ENCODE measurements at regions not wholly inside any gene's neighbourhood (a gene's known extent, or its start where the extent isn't known, plus 50 kb on each side); places are given as distances from the start of the nearest gene placed in this dataset.

GRCh38 chr4:14877246-14878225, 124.7 kb upstream of the CPEB2 start:
- DNase-seq (ENCODE audit: low spot score), result no peak
- no peaks in the 10 kb centered on the region for H3K9me3 ChIP-seq
- ATAC-seq (ENCODE audit: insufficient number of reproducible peaks, low FRiP score, low read depth), result no peak
- H3K27me3 ChIP-seq (replicated peaks; ENCODE audit: insufficient read depth), result no peaks in the 10 kb centered on the region
- no peaks in the 10 kb centered on the region for H3K36me3 ChIP-seq
- no peak overlapping the region for H3K27ac ChIP-seq
- no peak for TF ChIP-seq CTCF (IDR thresholded peaks at IDR 0.05)
- peaks cover 9 to 11% of the 10 kb centered on the region in 2 donors for H3K4me1 ChIP-seq (ENCODE audit: control insufficient read depth in 1 of 2, low read depth in 2 of 2)
- H3K4me3 ChIP-seq, result no peak overlapping the region

DNA sequence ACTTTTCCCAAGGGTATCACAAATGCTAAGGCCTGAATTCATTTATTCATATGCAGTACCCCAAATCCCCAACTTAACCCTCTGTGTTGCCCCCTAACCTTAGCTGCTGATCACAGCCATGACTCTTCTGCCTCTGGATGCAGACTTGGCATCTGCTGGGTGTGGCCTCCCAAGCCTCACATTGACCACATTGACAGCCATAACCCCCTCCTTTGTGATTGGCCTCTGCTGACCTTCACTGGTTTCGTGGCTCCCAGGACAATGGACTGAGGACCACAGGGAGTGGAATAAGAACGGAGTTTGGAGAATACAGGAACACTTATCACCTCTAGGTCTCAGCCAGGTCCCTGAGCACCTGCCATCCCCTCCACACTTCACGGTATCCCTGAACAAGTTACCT, 123.6 kb upstream of the CPEB2 start:
- Histone ChIP-seq H3K4me1 (ENCODE audit: control insufficient read depth in 1 of 2, low read depth in 2 of 2) (peaks cover 9 to 11% of the 10 kb centered on the region in 2 donors), H3K4me3 (no peak overlapping the region), H3K36me3 (no peaks in the 10 kb centered on the region), H3K27me3 (replicated peaks; ENCODE audit: insufficient read depth) (no peaks in the 10 kb centered on the region), H3K9me3 (no peaks in the 10 kb centered on the region), H3K27ac (no peak overlapping the region)
- no peak for TF ChIP-seq CTCF (IDR thresholded peaks at IDR 0.05)
- ATAC-seq (ENCODE audit: insufficient number of reproducible peaks, low FRiP score, low read depth) (no peak), DNase-seq (ENCODE audit: low spot score) (no peak)

DNA sequence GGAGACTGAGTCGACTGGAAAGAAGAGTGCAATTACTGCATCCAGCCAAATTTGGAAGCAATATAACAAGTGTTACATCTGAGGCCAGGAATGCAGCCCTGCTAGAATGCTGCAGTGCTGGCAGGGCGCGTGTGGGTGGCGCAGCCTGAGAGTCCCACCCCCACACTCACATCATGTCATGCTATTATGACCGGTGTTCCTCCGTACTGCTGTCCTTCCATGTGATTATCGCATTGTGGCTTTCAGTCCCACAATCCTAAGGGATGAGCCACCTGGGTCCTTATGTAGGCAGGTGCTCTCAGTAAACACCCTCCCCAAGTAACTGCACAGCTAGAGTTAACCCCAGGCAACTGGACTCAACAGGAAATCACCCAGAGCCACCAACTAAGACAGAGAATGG, 122.6 kb upstream of the CPEB2 start:
- Histone ChIP-seq H3K4me3 (no peak overlapping the region), H3K9me3 (no peaks in the 10 kb centered on the region), H3K27me3 (replicated peaks; ENCODE audit: insufficient read depth) (no peaks in the 10 kb centered on the region), H3K36me3 (no peaks in the 10 kb centered on the region), H3K4me1 (ENCODE audit: control insufficient read depth in 1 of 2, low read depth in 2 of 2) (peaks cover 9 to 11% of the 10 kb centered on the region in 2 donors), H3K27ac (no peak overlapping the region)
- no peak for DNase-seq (ENCODE audit: low spot score)
- ATAC-seq (ENCODE audit: insufficient number of reproducible peaks, low FRiP score, low read depth), result no peak
- no peak for TF ChIP-seq CTCF (IDR thresholded peaks at IDR 0.05)

GRCh38 chr4:14880805-14881204, 121.5 kb upstream of the CPEB2 start:
- Histone ChIP-seq H3K27me3 (replicated peaks; ENCODE audit: insufficient read depth) (no peaks in the 10 kb centered on the region), H3K27ac (no peak overlapping the region), H3K36me3 (no peaks in the 10 kb centered on the region), H3K4me1 (ENCODE audit: control insufficient read depth in 1 of 2, low read depth in 2 of 2) (peaks cover 9 to 11% of the 10 kb centered on the region in 2 donors), H3K4me3 (no peak overlapping the region), H3K9me3 (no peaks in the 10 kb centered on the region)
- DNase-seq (ENCODE audit: low spot score), result no peak
- ATAC-seq (ENCODE audit: insufficient number of reproducible peaks, low FRiP score, low read depth), result no peak
- TF ChIP-seq CTCF (IDR thresholded peaks at IDR 0.05), result no peak

DNA sequence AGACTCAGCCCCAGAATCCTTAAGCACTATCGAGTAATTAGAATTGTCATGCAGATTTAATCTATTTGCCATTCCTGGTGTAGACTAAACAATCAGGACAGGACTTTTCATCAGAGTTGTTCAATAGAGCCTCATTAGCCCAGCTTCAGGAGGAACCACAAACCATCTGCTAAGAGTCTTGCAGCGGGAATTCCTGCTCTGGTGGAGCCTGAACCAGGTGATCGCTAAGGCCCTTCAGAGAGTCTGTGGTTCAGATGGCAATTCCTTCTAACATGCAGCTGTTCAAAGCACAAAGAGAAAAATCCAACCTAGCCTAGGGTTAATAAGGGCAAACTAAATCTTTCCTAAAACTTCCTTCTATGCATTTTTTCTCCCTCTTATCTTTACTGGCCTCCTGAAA, 119.1 kb upstream of the CPEB2 start:
- Histone ChIP-seq H3K9me3 (no peaks in the 10 kb centered on the region), H3K4me1 (ENCODE audit: control insufficient read depth in 1 of 2, low read depth in 2 of 2) (peaks cover 0 to 2% of the 10 kb centered on the region in 2 donors), H3K27ac (no peak overlapping the region), H3K27me3 (replicated peaks; ENCODE audit: insufficient read depth) (no peaks in the 10 kb centered on the region), H3K36me3 (no peaks in the 10 kb centered on the region), H3K4me3 (no peak overlapping the region)
- DNase-seq (ENCODE audit: low spot score) (no peak), ATAC-seq (ENCODE audit: insufficient number of reproducible peaks, low FRiP score, low read depth) (no peak)
- no peak for TF ChIP-seq CTCF (IDR thresholded peaks at IDR 0.05)

All from thoracic aorta (tissue), 2 donors.